T-helper 2 cell (primary cell): ENCODE measurements at regions not wholly inside any gene's neighbourhood (a gene's known extent, or its start where the extent isn't known, plus 50 kb on each side); places are given as distances from the start of the nearest gene placed in this dataset.
"Not testable (repeated sequence)": the region's sequence is repeated elsewhere in the genome, so short reads cannot be mapped to it uniquely, and the experiment has no call there.

Source experiments
- DNase-seq, 5 experiments: peaks; one replicate each; pipeline versions ENCODE4 v3.0.0 to v3.0.0-alpha.2; 2012 to 2022

DNA sequence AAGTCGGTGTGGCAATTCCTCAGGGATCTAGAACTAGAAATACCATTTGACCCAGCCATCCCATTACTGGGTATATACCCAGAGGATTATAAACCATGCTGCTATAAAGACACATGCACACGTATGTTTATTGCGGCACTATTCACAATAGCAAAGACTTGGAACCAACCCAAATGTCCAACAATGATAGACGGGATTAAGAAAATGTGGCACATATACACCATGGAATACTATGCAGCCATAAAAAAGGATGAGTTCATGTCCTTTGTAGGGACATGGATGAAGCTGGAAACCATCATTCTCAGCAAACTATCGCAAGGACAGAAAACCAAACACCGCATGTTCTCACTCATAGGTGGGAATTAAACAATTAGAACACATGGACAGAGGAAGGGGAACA is 80.6 kb upstream of the ST3GAL5 start:
- DNase-seq, result not testable (repeated sequence)

- DNase-seq, result not testable (repeated sequence)
Measured at GRCh38 chr2:85965770-85966169, 77.0 kb upstream of the ST3GAL5 start.

DNA sequence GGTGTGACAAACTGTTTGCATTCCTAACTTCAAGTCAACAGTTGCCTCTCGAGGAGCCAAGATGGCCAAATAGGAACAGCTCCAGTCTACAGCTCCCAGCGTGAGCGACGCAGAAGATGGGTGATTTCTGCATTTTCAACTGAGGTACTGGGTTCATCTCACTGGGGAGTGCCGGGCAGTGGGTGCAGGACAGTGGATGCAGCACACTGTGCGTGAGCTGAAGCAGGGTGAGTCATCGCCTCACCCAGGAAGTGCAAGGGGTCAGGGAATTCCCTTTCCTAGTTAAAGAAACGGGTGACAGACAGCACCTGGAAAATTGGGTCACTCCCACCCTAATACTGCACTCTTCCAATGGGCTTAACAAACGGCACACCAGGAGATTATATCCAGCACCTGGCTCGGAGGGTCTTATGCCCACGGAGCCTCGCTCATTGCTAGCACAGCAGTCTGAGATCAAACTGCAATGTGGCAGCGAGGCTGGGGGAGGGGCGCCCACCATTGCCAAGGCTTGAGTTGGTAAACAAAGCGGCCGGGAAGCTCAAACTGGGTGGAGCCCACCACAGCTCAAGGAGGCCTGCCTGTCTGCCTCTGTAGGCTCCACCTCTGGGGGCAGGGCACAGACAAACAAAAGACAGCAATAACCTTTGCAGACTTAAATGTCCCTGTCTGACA is 75.1 kb upstream of the ST3GAL5 start:
- DNase-seq, result not testable (repeated sequence)

DNA sequence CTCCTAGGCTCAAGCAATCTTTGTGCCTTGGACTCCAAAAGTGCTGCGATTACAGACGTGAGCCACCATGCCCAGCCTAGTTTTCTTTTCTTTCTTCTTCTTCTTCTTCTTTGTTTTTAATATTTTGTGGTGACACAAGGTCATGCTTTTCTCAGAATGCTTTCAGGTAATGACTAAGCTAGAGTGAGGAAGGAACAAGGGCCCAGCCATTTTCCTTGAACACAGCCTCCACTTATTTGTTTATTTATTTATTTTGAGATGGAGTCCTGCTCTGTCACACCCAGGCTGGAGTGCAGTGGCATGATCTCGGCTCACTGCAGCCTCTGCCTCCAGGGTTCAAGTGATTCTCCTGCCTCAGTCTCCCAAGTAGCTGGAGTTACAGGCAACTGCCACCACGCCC is 74.3 kb upstream of the ST3GAL5 start:
- DNase-seq, result peak in 1 of 5 experiments; percentile 7

- no peak for DNase-seq
Measured at GRCh38 chr2:85961754-85962153, 73.0 kb upstream of the ST3GAL5 start.

GRCh38 chr2:85961053-85961452 is 72.3 kb upstream of the ST3GAL5 start:
- DNase-seq, result no peak

DNA sequence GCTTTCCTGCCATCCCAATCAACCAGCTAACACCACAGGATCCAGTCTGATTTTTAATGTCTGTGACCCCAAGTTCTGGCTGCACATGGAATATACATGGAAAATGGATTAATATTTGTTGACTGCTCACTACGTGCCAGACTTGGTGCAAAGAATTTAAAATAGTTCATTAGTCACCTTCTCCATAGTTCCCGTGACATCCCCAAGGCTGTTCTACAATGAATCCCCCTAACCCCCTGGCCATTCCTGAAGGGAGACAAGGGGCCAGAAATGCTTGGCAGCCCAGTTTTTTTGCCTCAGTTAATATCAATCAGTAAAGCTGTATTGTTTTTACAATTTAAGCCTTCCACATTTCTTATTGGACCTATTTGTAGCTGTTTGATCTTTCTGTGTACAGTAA is 71.0 kb upstream of the ST3GAL5 start:
- no peak for DNase-seq

- no peak for DNase-seq
Measured at GRCh38 chr2:85959185-85959584, 70.4 kb upstream of the ST3GAL5 start.

DNA sequence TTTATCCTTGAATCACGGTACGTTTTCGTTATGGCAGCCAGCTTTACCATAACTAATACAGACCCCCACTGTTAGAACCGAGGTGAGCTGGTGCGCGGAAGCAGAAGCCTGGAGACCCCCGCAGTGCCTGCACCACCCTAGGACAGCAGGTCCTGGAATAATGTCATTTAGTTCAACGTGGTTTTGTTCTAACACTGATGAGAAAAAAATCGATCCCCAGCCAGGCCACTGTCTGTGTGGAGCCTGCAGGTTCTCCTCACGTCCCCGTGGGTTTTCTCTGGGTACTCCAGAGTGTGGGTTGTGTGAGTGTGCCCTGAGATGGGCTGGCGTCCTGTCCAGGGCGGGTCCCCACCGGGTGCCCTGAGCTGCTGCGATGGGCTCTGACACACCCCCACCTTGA is 69.9 kb upstream of the ST3GAL5 start:
- DNase-seq, result no peak

- DNase-seq, result no peak
Measured at GRCh38 chr2:85957256-85957655, 68.5 kb upstream of the ST3GAL5 start.

- no peak for DNase-seq
Measured at GRCh38 chr2:85956646-85957039, 67.9 kb upstream of the ST3GAL5 start.

- DNase-seq, result no peak
Measured at GRCh38 chr2:85954590-85955458, 66.0 kb upstream of the ST3GAL5 start.

GRCh38 chr2:85954192-85954589 is 65.4 kb upstream of the ST3GAL5 start:
- DNase-seq, result no peak

GRCh38 chr2:85953476-85953875 is 64.7 kb upstream of the ST3GAL5 start:
- DNase-seq, result no peak

- DNase-seq, result no peak
Measured at GRCh38 chr2:85952196-85952734, 63.5 kb upstream of the ST3GAL5 start.

GRCh38 chr2:85951351-85952067 is 62.7 kb upstream of the ST3GAL5 start:
- no peak for DNase-seq

- no peak for DNase-seq
Measured at GRCh38 chr2:85950743-85951142, 62.0 kb upstream of the ST3GAL5 start.

DNA sequence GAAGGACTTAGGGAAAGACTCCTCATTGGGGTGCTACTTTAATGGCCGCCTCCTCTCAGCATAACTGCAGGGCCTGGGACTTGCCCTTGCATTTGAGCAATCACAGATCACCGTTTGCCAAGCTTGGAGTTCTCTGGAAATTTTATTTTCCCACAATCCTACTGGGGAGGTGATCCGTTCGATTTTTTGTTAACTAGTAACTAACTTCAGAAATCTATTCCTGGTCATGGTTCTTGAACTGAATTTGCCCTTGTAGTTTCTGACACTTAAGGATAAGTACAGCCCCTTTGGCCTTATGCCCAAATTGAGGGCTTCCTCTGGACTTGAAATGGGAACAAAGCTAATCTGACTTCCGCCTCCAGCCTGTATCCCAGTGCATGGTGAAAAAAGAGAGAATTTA is 60.5 kb upstream of the ST3GAL5 start:
- no peak for DNase-seq

- no peak for DNase-seq
Measured at GRCh38 chr2:85947593-85947992, 58.8 kb upstream of the ST3GAL5 start.

DNA sequence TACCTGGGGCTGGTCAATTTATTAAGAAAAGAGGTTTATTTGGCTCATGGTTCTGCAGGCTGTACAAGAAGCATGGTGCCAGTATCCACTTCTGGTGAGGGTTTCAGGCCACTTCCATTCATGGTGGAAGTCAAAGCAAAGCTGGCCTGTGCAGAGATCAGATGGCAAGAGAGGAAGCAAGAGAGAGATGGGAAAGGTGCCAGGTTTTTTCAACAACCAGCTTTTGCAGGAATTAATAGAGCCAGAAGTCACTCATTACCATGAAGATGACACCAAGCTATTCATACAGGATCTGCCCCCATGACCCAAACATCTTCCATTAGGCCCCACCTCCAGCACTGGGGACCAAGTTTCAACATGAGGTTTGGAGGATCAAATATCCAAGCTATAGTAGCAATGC is 56.8 kb upstream of the ST3GAL5 start:
- DNase-seq, result no peak

GRCh38 chr2:85945172-85945571 is 56.4 kb upstream of the ST3GAL5 start:
- no peak for DNase-seq

- no peak for DNase-seq
Measured at GRCh38 chr2:85942346-85942957, 53.7 kb upstream of the ST3GAL5 start.

DNA sequence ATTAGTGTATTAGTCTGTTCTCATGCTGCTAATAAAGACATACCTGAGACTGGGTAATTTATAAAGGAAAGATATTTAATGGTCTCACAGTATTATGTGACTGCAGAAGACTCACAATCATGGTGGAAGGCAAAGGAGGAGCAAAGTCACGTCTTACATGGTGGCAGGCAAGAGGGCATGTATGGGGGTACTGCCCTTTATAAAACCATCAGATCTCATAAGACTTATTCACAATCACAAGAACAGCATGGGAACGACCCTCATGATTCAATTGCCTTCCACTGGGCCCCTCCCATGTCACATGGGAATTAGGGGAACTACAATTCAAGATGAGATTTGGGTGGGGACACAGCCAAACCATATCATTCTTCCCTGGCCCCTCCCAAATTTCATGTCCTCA is 52.7 kb upstream of the ST3GAL5 start:
- DNase-seq, result not testable (repeated sequence)
